GM12865 (cell line): ENCODE measurements at regions not wholly inside any gene's neighbourhood (a gene's known extent, or its start where the extent isn't known, plus 50 kb on each side); places are given as distances from the start of the nearest gene placed in this dataset.

Source experiments
- DNase-seq: peaks from one replicate; pipeline ENCODE4 v3.0.0; 2010; ENCODE audit warnings: low read depth
- H3K4me3 ChIP-seq: 2 replicates; pipeline ENCODE4 v1.5.1; 2011; ENCODE audit warnings: mild to moderate bottlenecking, low read depth, low read length, control low read depth
- CTCF ChIP-seq: IDR thresholded peaks from 2 replicates; pipeline ENCODE4 v1.5.1; 2011; ENCODE audit warnings: low read length, control low read depth, low read depth, inconsistent platforms; ENCODE audit not compliant: insufficient read depth; ENCODE audit errors: missing control alignments

GRCh38 chr1:47697616-47698335 lies 259.9 kb downstream of the FOXD2 start:
- no peak for TF ChIP-seq CTCF
- DNase-seq: no peak
- H3K4me3 ChIP-seq: no peak overlapping the region

- H3K4me3 ChIP-seq: no peak overlapping the region
- no peak for TF ChIP-seq CTCF
- no peak for DNase-seq
Observed at GRCh38 chr1:47699492-47700235, 261.8 kb downstream of the FOXD2 start.

- no peak for DNase-seq
- no peak for TF ChIP-seq CTCF
Observed at GRCh38 chr1:47701283-47701682, 263.4 kb downstream of the FOXD2 start.

GRCh38 chr1:47701741-47702515 lies 264.1 kb downstream of the FOXD2 start:
- H3K4me3 ChIP-seq: no peak overlapping the region
- TF ChIP-seq CTCF: no peak
- DNase-seq: no peak

More at GRCh38 chr1:47701283-47701682, 263.4 kb downstream of the FOXD2 start:
- H3K4me3 ChIP-seq: no peak overlapping the region

GRCh38 chr1:47703156-47703825 lies 265.4 kb downstream of the FOXD2 start:
- TF ChIP-seq CTCF: no peak
- H3K4me3 ChIP-seq: no peak overlapping the region
- no peak for DNase-seq

- no peak for DNase-seq
- H3K4me3 ChIP-seq: no peak overlapping the region
- no peak for TF ChIP-seq CTCF
Observed at GRCh38 chr1:47703981-47704596, 266.2 kb downstream of the FOXD2 start.
